ENCODE measurements at regions not wholly inside any gene's neighbourhood (a gene's known extent, or its start where the extent isn't known, plus 50 kb on each side); places are given as distances from the start of the nearest gene placed in this dataset.

- intact Hi-C loops (cut with DNase I): no loop called here
- no peak for DNase-seq (ENCODE audit: low spot score)
Observed at GRCh38 chr16:10335681-10336080, 50.2 kb upstream of the ATF7IP2 start.

Measured in cardiac septum (tissue), 1 donor.